Adipocyte (in vitro differentiated cells): ENCODE measurements at regions not wholly inside any gene's neighbourhood (a gene's known extent, or its start where the extent isn't known, plus 50 kb on each side); places are given as distances from the start of the nearest gene placed in this dataset.
"Not testable (repeated sequence)": the region's sequence is repeated elsewhere in the genome, so short reads cannot be mapped to it uniquely, and the experiment has no call there.

Source experiments
- DNase-seq: peaks from one replicate; pipeline ENCODE4 v3.0.0-alpha.2; 2015; ENCODE audit warnings: low read depth
- H3K27me3 ChIP-seq: replicated peaks from 2 replicates; pipeline ENCODE4 v1.7.0; 2013; ENCODE audit warnings: mild to moderate bottlenecking, low read length, moderate library complexity; ENCODE audit not compliant: control insufficient read depth, insufficient read depth
- H3K36me3 ChIP-seq: 2 replicates; pipeline ENCODE4 v1.7.0; 2013; ENCODE audit warnings: low read length, mild to moderate bottlenecking, moderate library complexity; ENCODE audit not compliant: control insufficient read depth, insufficient read depth, severe bottlenecking
- H3K4me1 ChIP-seq: 2 replicates; pipeline ENCODE4 v1.7.0; 2013; ENCODE audit warnings: mild to moderate bottlenecking, low read length, moderate library complexity; ENCODE audit not compliant: control insufficient read depth, insufficient read depth
- H3K4me3 ChIP-seq: 2 replicates; pipeline ENCODE4 v1.7.0; 2013; ENCODE audit warnings: mild to moderate bottlenecking, low read length, moderate library complexity
- H3K9ac ChIP-seq: 2 replicates; pipeline ENCODE4 v1.7.0; 2013; ENCODE audit warnings: mild to moderate bottlenecking, low read length, moderate library complexity
- H3K9me3 ChIP-seq: 2 replicates; pipeline ENCODE4 v1.7.0; 2013; ENCODE audit warnings: mild to moderate bottlenecking, low read length, moderate library complexity; ENCODE audit not compliant: control insufficient read depth

DNA sequence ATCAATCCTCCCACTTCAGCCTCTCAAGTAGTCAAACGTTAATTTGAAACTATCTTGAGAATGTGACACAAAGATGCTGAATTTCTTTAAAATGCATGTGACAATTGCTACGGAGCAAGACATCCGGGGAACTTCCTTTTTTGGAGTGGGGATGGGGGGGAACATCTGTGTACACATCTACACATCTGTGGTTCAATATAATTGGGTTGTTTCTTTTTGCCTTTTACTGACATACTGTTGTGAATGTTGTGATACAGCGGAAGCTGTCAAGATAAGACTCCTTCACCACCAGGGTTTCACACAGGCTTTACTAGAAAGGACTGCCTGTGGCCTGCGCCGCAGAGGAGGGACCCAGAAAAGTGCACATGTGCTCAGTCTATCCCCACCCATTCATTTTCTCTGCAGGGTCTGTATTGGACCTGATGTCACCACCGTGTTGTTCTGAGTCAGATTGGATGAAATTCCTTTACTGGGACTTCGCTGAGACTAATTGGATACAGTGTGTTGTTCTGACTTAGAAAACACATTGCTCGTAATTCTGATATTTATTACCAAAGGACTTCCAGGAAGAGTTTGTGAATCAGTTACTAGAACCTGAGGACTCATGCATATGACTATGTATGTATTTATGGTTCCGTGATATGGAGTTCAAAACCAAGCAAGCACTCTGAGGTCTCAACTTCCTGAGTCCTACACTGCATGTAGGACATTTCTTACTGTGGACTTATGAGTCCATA lies 98.7 kb upstream of the SGK1 start:
- Histone ChIP-seq H3K9me3 (peaks cover 3% of the 10 kb centered on the region), H3K9ac (no peak overlapping the region), H3K4me3 (no peak overlapping the region), H3K36me3 (no peaks in the 10 kb centered on the region), H3K4me1 (peaks cover 19% of the 10 kb centered on the region), H3K27me3 (no peaks in the 10 kb centered on the region)
- DNase-seq: no peak

DNA sequence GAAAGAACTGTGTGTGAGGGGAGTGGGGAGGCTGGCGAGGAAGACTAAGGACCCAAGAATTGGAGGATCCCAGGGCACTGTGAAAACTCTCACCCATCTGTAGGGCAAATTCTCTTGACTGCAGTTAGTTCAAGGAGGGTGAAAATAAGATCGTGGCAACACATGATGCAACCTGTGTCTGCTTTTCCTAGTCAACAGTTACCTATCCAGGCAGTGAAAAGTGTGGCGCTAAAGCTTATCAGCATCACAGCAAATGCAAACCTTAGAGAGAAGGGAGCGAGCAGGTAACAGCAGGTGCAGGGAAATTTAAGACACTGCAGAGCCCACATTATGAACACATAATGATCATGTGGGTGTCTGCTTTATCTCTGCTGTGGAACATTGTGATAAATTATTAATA lies 97.7 kb upstream of the SGK1 start:
- no peak overlapping the region for H3K4me3 ChIP-seq

DNA sequence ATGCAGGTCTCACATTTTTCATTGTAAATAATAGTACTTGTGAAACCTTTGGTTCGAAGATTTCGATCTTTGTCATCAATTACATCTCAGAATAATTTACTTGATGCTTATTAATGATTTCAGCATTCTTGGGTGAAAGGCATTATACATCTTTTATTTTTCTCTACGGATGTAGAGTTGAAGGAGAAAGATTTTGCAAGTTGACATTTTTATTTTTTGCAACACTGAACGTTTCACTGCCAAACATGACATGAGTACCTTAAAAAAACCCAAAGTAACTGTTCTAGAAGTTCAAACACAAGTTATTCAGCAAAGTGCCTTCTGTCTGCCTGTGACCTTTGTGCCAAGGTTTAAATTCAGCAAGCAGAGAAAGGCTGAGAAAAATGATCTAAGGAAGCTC lies 97.3 kb upstream of the SGK1 start:
- peaks cover 21% of the 10 kb centered on the region for H3K4me1 ChIP-seq
- H3K9me3 ChIP-seq: peaks cover 3% of the 10 kb centered on the region
- no peak overlapping the region for H3K9ac ChIP-seq
- H3K36me3 ChIP-seq: no peaks in the 10 kb centered on the region
- DNase-seq: no peak
- no peaks in the 10 kb centered on the region for H3K27me3 ChIP-seq
- no peak overlapping the region for H3K4me3 ChIP-seq

More for the DNA sequence above, 97.7 kb upstream of the SGK1 start:
- no peak for DNase-seq
- Histone ChIP-seq H3K9ac (no peak overlapping the region), H3K4me1 (peaks cover 19% of the 10 kb centered on the region), H3K9me3 (peaks cover 3% of the 10 kb centered on the region), H3K36me3 (no peaks in the 10 kb centered on the region), H3K27me3 (no peaks in the 10 kb centered on the region)

DNA sequence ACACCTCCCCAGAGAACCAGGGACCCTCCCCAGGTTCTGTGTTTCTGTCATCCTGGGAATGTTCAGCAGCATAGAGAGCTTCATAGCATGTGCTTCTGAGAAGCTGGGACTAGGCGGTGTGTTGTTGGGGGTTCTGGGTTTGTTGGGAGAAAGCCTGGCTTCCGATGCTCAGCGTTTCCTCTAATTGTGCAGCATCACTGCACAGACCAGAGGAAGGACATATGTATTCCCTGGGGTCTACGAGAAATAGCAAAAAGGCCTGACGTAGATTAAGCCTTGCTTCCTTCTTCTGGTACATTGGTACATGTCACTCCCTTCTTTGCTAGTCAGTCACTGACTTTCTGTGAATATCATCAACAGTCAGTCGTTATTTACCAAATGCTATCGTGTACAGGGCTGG lies 96.9 kb upstream of the SGK1 start:
- H3K4me1 ChIP-seq: peaks cover 24% of the 10 kb centered on the region
- DNase-seq: no peak
- H3K36me3 ChIP-seq: no peaks in the 10 kb centered on the region
- no peak overlapping the region for H3K4me3 ChIP-seq
- peaks cover 3% of the 10 kb centered on the region for H3K9me3 ChIP-seq
- no peaks in the 10 kb centered on the region for H3K27me3 ChIP-seq
- H3K9ac ChIP-seq: no peak overlapping the region

DNA sequence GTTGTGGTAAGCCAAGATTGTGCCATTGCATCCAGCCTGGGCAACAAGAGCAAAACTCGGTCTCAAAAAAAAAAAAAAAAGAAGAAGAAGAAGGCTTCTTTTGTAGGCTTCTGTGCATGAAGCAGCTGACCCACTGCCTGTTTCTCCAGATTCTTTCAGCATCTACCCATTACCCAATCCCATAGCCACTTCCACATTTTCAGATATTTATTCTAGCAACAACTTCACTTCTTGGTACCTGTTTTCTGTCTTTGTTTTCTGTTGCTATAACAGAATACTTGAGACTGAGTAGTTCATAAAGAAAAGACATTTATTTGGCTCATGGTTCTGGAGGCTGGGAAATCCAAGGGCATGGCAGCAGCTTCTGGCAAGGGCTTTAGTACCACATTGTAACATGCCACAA lies 95.3 kb upstream of the SGK1 start:
- Histone ChIP-seq H3K9me3 (peaks cover 3% of the 10 kb centered on the region), H3K36me3 (no peaks in the 10 kb centered on the region), H3K4me1 (peaks cover 24% of the 10 kb centered on the region), H3K9ac (no peak overlapping the region), H3K27me3 (no peaks in the 10 kb centered on the region), H3K4me3 (no peak overlapping the region)
- DNase-seq: no peak

GRCh38 chr6:134410541-134410940 lies 92.6 kb upstream of the SGK1 start:
- no peaks in the 10 kb centered on the region for H3K27me3 ChIP-seq
- H3K9me3 ChIP-seq: peaks cover 3% of the 10 kb centered on the region
- no peak overlapping the region for H3K4me3 ChIP-seq
- peak overlapping the region; percentile 24 for H3K9ac ChIP-seq
- peak; percentile 29 for DNase-seq
- peaks cover 21% of the 10 kb centered on the region for H3K4me1 ChIP-seq
- no peaks in the 10 kb centered on the region for H3K36me3 ChIP-seq

DNA sequence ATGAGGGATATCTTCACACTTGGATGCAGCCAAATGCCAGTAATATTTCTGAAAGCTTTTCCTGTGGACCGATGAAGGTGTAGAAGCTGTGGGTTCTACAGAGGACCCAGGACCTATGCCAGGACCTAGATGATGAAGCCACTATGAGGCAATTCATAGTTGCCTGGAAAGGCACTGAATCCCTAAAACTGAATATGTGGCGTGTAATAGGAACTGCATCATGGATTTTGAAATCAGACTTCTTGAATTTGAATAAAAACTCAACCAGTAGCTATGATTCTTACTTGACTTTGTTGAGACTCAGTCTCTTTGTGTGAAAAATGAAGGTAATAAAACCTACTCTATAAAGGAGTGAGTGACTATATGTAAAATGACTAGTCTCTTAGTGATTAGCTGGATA lies 89.9 kb upstream of the SGK1 start:
- H3K4me1 ChIP-seq: peaks cover 18% of the 10 kb centered on the region
- no peaks in the 10 kb centered on the region for H3K36me3 ChIP-seq
- H3K9ac ChIP-seq: no peak overlapping the region
- H3K27me3 ChIP-seq: no peaks in the 10 kb centered on the region
- H3K9me3 ChIP-seq: peaks cover 3% of the 10 kb centered on the region
- no peak overlapping the region for H3K4me3 ChIP-seq
- DNase-seq: no peak

DNA sequence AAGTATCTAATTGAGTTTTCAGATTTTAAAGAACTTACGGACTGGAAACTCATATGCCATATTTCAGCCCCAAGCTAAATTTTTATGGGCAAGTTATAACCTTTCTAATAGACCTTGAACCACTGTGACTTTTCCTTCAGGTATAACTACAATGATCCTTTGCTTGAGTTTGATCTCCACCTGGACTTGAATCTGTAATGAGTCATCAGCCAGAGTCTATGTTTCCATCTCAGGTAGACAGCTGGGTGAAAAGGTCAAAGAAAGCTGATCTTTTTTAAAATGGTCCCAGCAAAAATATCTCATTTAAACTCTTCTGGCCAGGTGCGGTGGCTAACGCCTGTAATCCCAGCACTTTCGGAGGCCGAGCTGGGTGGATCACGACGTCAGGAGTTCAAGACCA lies 88.4 kb upstream of the SGK1 start:
- Histone ChIP-seq H3K9ac (no peak overlapping the region), H3K36me3 (no peaks in the 10 kb centered on the region), H3K9me3 (no peaks in the 10 kb centered on the region), H3K4me3 (no peak overlapping the region), H3K4me1 (peaks cover 14% of the 10 kb centered on the region), H3K27me3 (no peaks in the 10 kb centered on the region)
- DNase-seq: no peak

- no peak overlapping the region for H3K4me3 ChIP-seq
- no peak overlapping the region for H3K9ac ChIP-seq
- DNase-seq: no peak
- H3K4me1 ChIP-seq: peaks cover 6% of the 10 kb centered on the region
- no peaks in the 10 kb centered on the region for H3K27me3 ChIP-seq
- no peaks in the 10 kb centered on the region for H3K36me3 ChIP-seq
- H3K9me3 ChIP-seq: no peaks in the 10 kb centered on the region
Observed at GRCh38 chr6:134405386-134406087, 87.6 kb upstream of the SGK1 start.

- not testable (repeated sequence) for H3K9me3 ChIP-seq, H3K4me3 ChIP-seq, H3K27me3 ChIP-seq, H3K9ac ChIP-seq, H3K4me1 ChIP-seq, H3K36me3 ChIP-seq, DNase-seq
Observed at GRCh38 chr6:134403312-134403711, 85.4 kb upstream of the SGK1 start.

DNA sequence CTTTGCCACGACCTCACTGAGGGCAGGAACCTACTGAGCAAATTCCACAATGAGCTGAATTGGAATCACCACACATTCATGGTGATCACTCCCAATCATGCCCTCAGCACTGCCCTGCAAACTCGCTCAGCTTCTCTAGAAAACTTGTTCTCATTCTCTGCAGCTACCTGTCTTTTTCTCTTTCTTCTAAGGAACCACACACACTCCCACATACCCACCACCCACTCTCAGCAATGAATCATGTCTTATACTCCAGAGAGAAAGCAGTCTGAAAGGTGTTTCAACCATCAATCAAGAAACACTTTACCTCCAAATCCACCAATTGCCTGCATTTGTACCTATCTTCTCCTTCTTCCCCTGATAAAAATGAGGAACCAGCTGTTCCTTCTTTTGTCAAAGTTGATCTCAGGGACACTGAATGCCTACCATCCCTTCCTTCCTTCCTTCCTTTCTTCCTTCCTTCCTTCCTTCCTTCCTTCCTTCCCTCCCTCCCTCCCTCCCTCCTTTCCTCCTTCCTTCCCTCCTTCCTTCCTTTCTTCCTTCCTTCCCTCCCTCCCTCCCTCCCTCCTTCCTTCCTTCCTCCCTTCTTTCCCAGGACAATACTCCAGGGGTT lies 84.6 kb upstream of the SGK1 start:
- Histone ChIP-seq H3K4me1 (no peaks in the 10 kb centered on the region), H3K9ac (no peak overlapping the region), H3K9me3 (no peaks in the 10 kb centered on the region), H3K36me3 (no peaks in the 10 kb centered on the region), H3K27me3 (no peaks in the 10 kb centered on the region), H3K4me3 (no peak overlapping the region)
- no peak for DNase-seq
